SKM-1 treated with dmso at 0.1 percent for 144 hours (cell line): ENCODE measurements at regions not wholly inside any gene's neighbourhood (a gene's known extent, or its start where the extent isn't known, plus 50 kb on each side); places are given as distances from the start of the nearest gene placed in this dataset.
"Not testable (repeated sequence)": the region's sequence is repeated elsewhere in the genome, so short reads cannot be mapped to it uniquely, and the experiment has no call there.

ENCODE experiments used
- DNase-seq: peaks from one replicate; lab custom pipeline; 2025; ENCODE audit not compliant: unreplicated experiment; lab: John Stamatoyannopoulos, UW

DNA sequence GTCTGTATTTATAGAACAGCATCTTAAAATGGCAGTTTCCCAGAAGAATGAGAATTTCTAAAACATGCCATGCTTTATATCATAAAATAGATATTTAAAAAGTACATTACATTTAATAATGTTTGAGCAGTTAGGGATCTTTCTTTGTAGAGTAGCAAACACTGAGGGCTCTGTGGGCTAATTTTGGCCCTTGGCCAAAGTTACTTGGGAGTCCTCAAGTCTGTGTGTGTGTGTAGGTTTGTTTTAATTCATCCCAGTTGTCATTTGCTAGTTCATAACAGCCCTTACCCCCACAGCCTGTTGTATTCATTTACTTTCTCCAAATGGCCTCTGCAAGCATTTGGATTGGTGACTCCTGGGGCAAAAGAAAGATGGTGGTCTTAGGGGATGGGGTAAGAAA lies 576.4 kb upstream of the SGCD start:
- no peak for DNase-seq

DNA sequence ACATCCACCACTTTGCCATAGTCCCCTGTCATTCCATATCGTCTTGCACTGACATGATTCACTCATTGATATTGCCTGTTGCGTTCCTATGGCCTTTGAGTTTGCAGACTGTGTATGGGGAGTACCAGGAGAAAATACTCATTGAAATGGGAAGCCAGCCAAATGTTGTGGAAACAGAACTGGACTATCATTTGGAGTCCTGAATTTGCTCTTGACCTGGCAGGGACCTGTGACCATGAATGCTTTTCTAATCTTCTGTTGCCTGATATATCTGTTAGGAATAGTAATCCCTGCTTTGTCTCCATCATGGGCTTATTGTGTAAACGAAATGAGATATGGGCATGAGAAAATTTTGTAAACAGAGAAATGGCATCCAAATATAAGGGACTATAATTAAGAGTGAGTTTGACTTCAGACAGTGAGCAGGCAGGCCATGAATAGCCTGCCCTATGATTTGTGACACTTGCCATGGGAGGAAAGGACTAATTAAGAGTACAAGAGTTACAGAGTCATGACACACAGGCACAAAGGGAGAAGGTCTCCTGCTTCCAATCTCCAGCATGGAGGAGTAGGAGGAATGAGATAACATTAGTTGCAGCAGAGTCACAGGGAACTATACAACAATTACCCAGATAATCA lies 572.9 kb upstream of the SGCD start:
- no peak for DNase-seq

- no peak for DNase-seq
These were observed 567.7 kb upstream of the SGCD start for GRCh38 chr5:155759252-155759651.

- no peak for DNase-seq
These were observed 567.0 kb upstream of the SGCD start for GRCh38 chr5:155759984-155760383.

DNA sequence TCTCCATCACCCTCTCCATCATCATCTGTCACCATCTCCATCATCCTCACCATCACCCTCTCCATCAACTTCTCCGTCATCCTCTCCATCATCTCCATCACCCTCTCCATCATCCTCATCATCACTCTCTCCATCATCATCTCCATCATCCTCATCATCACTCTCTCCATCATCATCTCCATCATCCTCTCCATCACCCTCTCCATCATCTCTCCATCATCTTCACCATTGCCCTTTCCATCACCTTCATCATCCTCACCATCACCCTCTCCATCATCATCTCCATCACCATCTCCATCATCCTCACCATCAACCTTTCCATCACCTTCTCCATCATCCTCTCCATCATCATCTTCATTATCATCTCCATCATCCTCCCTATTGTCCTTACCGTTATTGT lies 565.5 kb upstream of the SGCD start:
- no peak for DNase-seq

- DNase-seq, result no peak
These were observed 561.2 kb upstream of the SGCD start for GRCh38 chr5:155765715-155766114.

GRCh38 chr5:155767470-155767869 lies 559.5 kb upstream of the SGCD start:
- DNase-seq, result no peak

GRCh38 chr5:155768332-155768731 lies 558.6 kb upstream of the SGCD start:
- DNase-seq, result no peak

GRCh38 chr5:155772009-155772662 lies 554.8 kb upstream of the SGCD start:
- no peak for DNase-seq

DNA sequence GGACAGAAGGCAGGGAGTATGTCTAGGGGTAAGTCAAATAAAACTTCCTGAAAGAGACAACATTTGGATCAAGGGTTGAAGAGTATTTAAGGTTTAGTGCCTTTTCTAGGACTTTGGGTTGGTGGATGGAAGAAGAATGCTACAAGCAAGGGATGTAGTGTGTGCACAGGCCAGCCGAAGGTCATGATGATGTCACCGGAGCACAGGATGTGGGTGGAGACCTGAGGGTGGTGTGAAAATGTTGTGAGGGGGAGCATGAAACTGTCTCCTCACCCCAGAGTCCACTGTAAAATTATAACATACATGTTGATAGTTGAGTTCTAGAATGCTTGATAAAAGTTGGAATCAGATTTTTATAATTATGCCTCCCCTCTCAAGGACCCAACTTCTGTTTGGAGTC lies 553.3 kb upstream of the SGCD start:
- no peak for DNase-seq

- DNase-seq, result no peak
These were observed 546.7 kb upstream of the SGCD start for GRCh38 chr5:155780260-155780659.

- no peak for DNase-seq
These were observed 543.7 kb upstream of the SGCD start for GRCh38 chr5:155783246-155783645.

GRCh38 chr5:155783791-155784190 lies 543.2 kb upstream of the SGCD start:
- no peak for DNase-seq

GRCh38 chr5:155786108-155786507 lies 540.9 kb upstream of the SGCD start:
- no peak for DNase-seq

GRCh38 chr5:155792873-155793272 lies 534.1 kb upstream of the SGCD start:
- DNase-seq, result no peak

GRCh38 chr5:155794795-155795194 lies 532.2 kb upstream of the SGCD start:
- DNase-seq, result peak; percentile 0

GRCh38 chr5:155799308-155799707 lies 527.7 kb upstream of the SGCD start:
- DNase-seq, result no peak

GRCh38 chr5:155807884-155808576 lies 518.9 kb upstream of the SGCD start:
- no peak for DNase-seq

GRCh38 chr5:155815248-155815647 lies 511.7 kb upstream of the SGCD start:
- DNase-seq, result no peak

DNA sequence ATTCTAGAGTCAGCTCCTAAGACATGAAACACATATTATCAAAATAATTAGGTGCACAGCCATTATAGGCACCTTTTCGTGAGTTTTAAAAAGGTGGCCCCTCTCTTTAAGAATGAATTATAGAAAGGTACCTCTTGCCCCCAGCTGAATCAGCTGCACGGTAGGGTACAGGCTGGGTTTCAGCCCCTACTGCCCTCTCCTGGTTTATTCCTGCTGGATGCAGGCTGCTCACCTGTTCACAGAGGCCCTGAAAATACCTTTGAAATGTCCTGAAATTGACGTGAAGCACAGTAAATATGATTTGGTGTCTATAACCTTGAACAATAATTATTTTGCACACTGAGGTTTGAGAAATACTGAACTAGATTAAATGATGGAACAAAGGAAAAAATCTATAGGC lies 504.8 kb upstream of the SGCD start:
- no peak for DNase-seq

GRCh38 chr5:155826611-155827507 lies 500.1 kb upstream of the SGCD start:
- DNase-seq, result no peak

GRCh38 chr5:155827508-155827815 lies 499.5 kb upstream of the SGCD start:
- not testable (repeated sequence) for DNase-seq
